Heart left ventricle (tissue), 16 donors: ENCODE measurements at regions not wholly inside any gene's neighbourhood (a gene's known extent, or its start where the extent isn't known, plus 50 kb on each side); places are given as distances from the start of the nearest gene placed in this dataset.

Source experiments
- ATAC-seq, 4 donors: fragments of 200-7000 bp; cut with Tn5 transposase; one replicate each; pipeline ENCODE4 v1.9.1; 2020 to 2022; ENCODE audit warnings: moderate library complexity in 4 of 4, mild to moderate bottlenecking in 3 of 4, moderate number of reproducible peaks in 1 of 4
- DNase-seq, 5 donors: peaks; one replicate each; pipeline ENCODE4 v3.0.0-alpha.2; 2020
- H3K27ac ChIP-seq, 12 donors: fragments of 200-600 bp; sonication (generic) in 4 of 12; one replicate each; pipeline versions ENCODE4 v1.5.0 to v1.8.0; 2016 to 2022; ENCODE audit warnings: mild to moderate bottlenecking in 2 of 12
- H3K27me3 ChIP-seq, 9 donors: fragments of 200-600 bp; sonication (generic) in 2 of 9; one replicate each; pipeline versions ENCODE4 v1.5.1 to v1.8.0; 2016 to 2022; ENCODE audit warnings: mild to moderate bottlenecking in 3 of 9
- H3K36me3 ChIP-seq, 9 donors: fragments of 200-600 bp; sonication (generic) in 2 of 9; one replicate each; pipeline versions ENCODE4 v1.5.0 to v1.8.0; 2018 to 2022; ENCODE audit warnings: mild to moderate bottlenecking in 2 of 9
- H3K4me1 ChIP-seq, 12 donors: fragments of 200-600 bp; sonication (generic) in 4 of 12; one replicate each; pipeline versions ENCODE4 v1.5.0 to v1.8.0; 2016 to 2022; ENCODE audit warnings: mild to moderate bottlenecking in 3 of 12
- H3K4me3 ChIP-seq, 12 donors: fragments of 200-600 bp; sonication (generic) in 4 of 12; one replicate each; pipeline versions ENCODE4 v1.5.0 to v1.8.0; 2017 to 2022; ENCODE audit warnings: mild to moderate bottlenecking in 9 of 12, moderate library complexity in 4 of 12
- H3K9me3 ChIP-seq, 12 donors: fragments of 200-600 bp; sonication (generic) in 4 of 12; one replicate each; pipeline versions ENCODE4 v1.5.0 to v1.8.0; 2016 to 2022; ENCODE audit warnings: mild to moderate bottlenecking in 1 of 12
- CTCF ChIP-seq, 12 donors: fragments of 200-600 bp; sonication (generic) in 4 of 12; IDR thresholded peaks; one replicate each; pipeline versions ENCODE4 v1.5.0 to v1.8.0; 2018 to 2022; ENCODE audit warnings: antibody characterized with exemption in 12 of 12, mild to moderate bottlenecking in 5 of 12
- POLR2A ChIP-seq, 2 donors: fragments of 450-650 bp; IDR thresholded peaks; one replicate each; pipeline ENCODE4 v1.6.1; 2017; ENCODE audit warnings: antibody characterized with exemption in 2 of 2, mild to moderate bottlenecking in 2 of 2, moderate library complexity in 2 of 2
- WGBS, 4 donors: extraction: QIAGEN DNeasy Blood & Tissue Kit in 2 of 4; methylation state at CpG; one replicate each; pipeline versions ENCODE4 v1.1.5 to v1.1.7; 2013 to 2018; 5-methylcytosine and 5-hydroxymethylcytosine counted together
- intact Hi-C, 10 donors: fragments of 100-400 bp; cut with DNase I; formaldehyde crosslinking; loops; one replicate each; pipeline versions ENCODE4 v1.11.1 to v1.14.2; 2022
- donor health status: ischemic (EF 13 %, LVEDD 7.1; RV severe dilation, severe dysfunction).
- donor health status: healthy with polysubstance abuse.
- donor health status: DM: no; HTN: yes; CAD: no.
- donor health status: DM: no; HTN: no; CAD: no.
- donor health status: ischemic (EF 25% LVEDD 6.9; RV normal size, moderate dysfunction).
- donor health status: ischemic (EF 25% LVEDD 5.7; RV mildly dilated, moderate dysfunction).
- donor health status: healthy.
- donor health status: DM: yes; HTN: yes; CAD: no.
- donor health status: ischemic (EF 35%, LVEDD 5.7; RV mildly dilated, moderate dysfunction).
- donor health status: nonischemic (EF 11% LVEDD 7.7; RV severe dilation, severe dysfunction).
- donor health status: DM: yes; HTN: yes; CAD: no.
- donor health status: PGD.
- donor health status: ischemic (EF 29% LVEDD 5.4; RV normal size, mild dysfunction).
- donor health status: nonischemic (EF 23%, LVEDD 6.1; RV moderate dilation, normal function).

GRCh38 chr2:160696087-160696452 is 202.5 kb upstream of the RBMS1 start:
- TF ChIP-seq POLR2A (IDR thresholded peaks at IDR 0.05): no peak
- no peak for TF ChIP-seq CTCF (IDR thresholded peaks at IDR 0.05)
- Histone ChIP-seq H3K27ac (no peak overlapping the region), H3K9me3 (no peaks in the 10 kb centered on the region), H3K27me3 (no peaks in the 10 kb centered on the region), H3K4me3 (no peak overlapping the region), H3K36me3 (no peaks in the 10 kb centered on the region), H3K4me1 (peaks cover 0 to 9% (median 2%) of the 10 kb centered on the region in 12 donors)
- intact Hi-C loops: no loop called here
- DNase-seq: no peak
- WGBS, 4 donors: 47 to 64% (median 54%) methylated on average over 2 of the region's 2 CpGs
- ATAC-seq: no peak

- DNase-seq (no peak), ATAC-seq (no peak)
- no peaks in the 10 kb centered on the region for H3K9me3 ChIP-seq
- peaks cover 0 to 9% (median 2%) of the 10 kb centered on the region in 12 donors for H3K4me1 ChIP-seq
- WGBS, 4 donors: 93 to 99% (median 96%) methylated on average over 6 of the region's 6 CpGs
- intact Hi-C loops: no loop called here
- no peak overlapping the region for H3K4me3 ChIP-seq
- no peak overlapping the region for H3K27ac ChIP-seq
- H3K27me3 ChIP-seq: no peaks in the 10 kb centered on the region
- no peaks in the 10 kb centered on the region for H3K36me3 ChIP-seq
- TF ChIP-seq POLR2A (IDR thresholded peaks at IDR 0.05): no peak
- TF ChIP-seq CTCF (IDR thresholded peaks at IDR 0.05): no peak
Observed at GRCh38 chr2:160697817-160698216, 204.2 kb upstream of the RBMS1 start.

GRCh38 chr2:160700021-160700814 is 206.6 kb upstream of the RBMS1 start:
- ATAC-seq: no peak
- intact Hi-C loops: no loop called here
- no peak overlapping the region for H3K4me3 ChIP-seq

GRCh38 chr2:160701822-160702221 is 208.2 kb upstream of the RBMS1 start:
- DNase-seq (no peak), ATAC-seq (no peak)
- intact Hi-C loops: no loop called here
- Histone ChIP-seq H3K27me3 (no peaks in the 10 kb centered on the region), H3K27ac (no peak overlapping the region), H3K36me3 (no peaks in the 10 kb centered on the region), H3K4me3 (no peak overlapping the region), H3K9me3 (no peaks in the 10 kb centered on the region), H3K4me1 (peaks cover 0 to 11% (median 0%) of the 10 kb centered on the region in 12 donors)
- 41 to 53% (median 45%) methylated on average over 3 of the region's 3 CpGs for WGBS, 4 donors
- no peak for TF ChIP-seq POLR2A (IDR thresholded peaks at IDR 0.05)
- no peak for TF ChIP-seq CTCF (IDR thresholded peaks at IDR 0.05)

More at GRCh38 chr2:160700021-160700814, 206.6 kb upstream of the RBMS1 start:
- TF ChIP-seq POLR2A (IDR thresholded peaks at IDR 0.05) (no peak), CTCF (IDR thresholded peaks at IDR 0.05) (no peak)
- H3K4me1 ChIP-seq: peaks cover 0 to 16% (median 2%) of the 10 kb centered on the region in 12 donors
- WGBS, 4 donors: 76 to 91% (median 78%) methylated on average over 1 of the region's 1 CpG
- no peaks in the 10 kb centered on the region for H3K36me3 ChIP-seq
- H3K9me3 ChIP-seq: no peaks in the 10 kb centered on the region
- no peaks in the 10 kb centered on the region for H3K27me3 ChIP-seq
- DNase-seq: no peak
- H3K27ac ChIP-seq: no peak overlapping the region
